ENCODE measurements at regions not wholly inside any gene's neighbourhood (a gene's known extent, or its start where the extent isn't known, plus 50 kb on each side); places are given as distances from the start of the nearest gene placed in this dataset.

DNA sequence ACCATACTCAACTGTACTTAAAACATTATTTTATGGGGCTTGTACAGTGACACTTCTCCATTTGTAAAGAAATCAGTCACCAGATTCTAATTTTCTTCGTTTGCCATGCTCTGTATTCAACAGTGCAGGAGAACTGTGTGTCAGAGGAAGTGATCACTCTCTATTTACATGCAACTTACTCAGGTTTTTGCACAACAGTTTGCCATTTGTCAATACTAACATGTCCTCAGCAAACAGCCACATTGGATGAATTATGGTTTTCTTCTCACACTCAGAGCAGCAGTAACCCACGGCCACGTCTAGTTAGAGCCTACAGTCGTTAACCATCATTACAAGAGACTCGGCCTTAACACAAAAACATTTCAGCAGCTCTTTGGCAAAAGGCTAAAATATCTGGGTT is 69.2 kb upstream of the SP4 start:
- no peaks in the 10 kb centered on the region for H3K4me1 ChIP-seq (ENCODE audit: insufficient read depth, low read length)
- H3K9me3 ChIP-seq (ENCODE audit: insufficient read depth, low read length, severe bottlenecking), result no peaks in the 10 kb centered on the region
- peaks cover 3% of the 10 kb centered on the region for H3K27me3 ChIP-seq (ENCODE audit: insufficient read depth, low read length, poor library complexity)
- no peak overlapping the region for H3K9ac ChIP-seq (ENCODE audit: low read depth, low read length)
- TF ChIP-seq, protein P1, sequence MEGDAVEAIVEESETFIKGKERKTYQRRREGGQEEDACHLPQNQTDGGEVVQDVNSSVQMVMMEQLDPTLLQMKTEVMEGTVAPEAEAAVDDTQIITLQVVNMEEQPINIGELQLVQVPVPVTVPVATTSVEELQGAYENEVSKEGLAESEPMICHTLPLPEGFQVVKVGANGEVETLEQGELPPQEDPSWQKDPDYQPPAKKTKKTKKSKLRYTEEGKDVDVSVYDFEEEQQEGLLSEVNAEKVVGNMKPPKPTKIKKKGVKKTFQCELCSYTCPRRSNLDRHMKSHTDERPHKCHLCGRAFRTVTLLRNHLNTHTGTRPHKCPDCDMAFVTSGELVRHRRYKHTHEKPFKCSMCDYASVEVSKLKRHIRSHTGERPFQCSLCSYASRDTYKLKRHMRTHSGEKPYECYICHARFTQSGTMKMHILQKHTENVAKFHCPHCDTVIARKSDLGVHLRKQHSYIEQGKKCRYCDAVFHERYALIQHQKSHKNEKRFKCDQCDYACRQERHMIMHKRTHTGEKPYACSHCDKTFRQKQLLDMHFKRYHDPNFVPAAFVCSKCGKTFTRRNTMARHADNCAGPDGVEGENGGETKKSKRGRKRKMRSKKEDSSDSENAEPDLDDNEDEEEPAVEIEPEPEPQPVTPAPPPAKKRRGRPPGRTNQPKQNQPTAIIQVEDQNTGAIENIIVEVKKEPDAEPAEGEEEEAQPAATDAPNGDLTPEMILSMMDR (IDR thresholded peaks at IDR 0.05; ENCODE audit: borderline replicate concordance, extremely low read depth, low read length, poor library complexity, severe bottlenecking), result no peak
- TF ChIP-seq EZH2 (IDR thresholded peaks at IDR 0.05; ENCODE audit: borderline replicate concordance, low read depth, low read length, severe bottlenecking), result no peak
- H3K36me3 ChIP-seq (ENCODE audit: insufficient read depth, low read length), result no peaks in the 10 kb centered on the region
- no peak for ATAC-seq (ENCODE audit: insufficient read depth, low read depth)
- H3K4me2 ChIP-seq (ENCODE audit: insufficient read depth, low read length), result no peak overlapping the region
- no peak overlapping the region for H3K4me3 ChIP-seq (ENCODE audit: low read depth in 1 of 2, low read length in 2 of 2)
- no peaks in the 10 kb centered on the region for H4K20me1 ChIP-seq (ENCODE audit: insufficient read depth, low read length)
- H3K79me2 ChIP-seq (ENCODE audit: insufficient read depth, low read length), result no peaks in the 10 kb centered on the region
- H2AFZ ChIP-seq (ENCODE audit: low read depth, low read length), result no peak overlapping the region
- no peak for DNase-seq
- H3K27ac ChIP-seq (ENCODE audit: low read length), result no peak overlapping the region

DNA sequence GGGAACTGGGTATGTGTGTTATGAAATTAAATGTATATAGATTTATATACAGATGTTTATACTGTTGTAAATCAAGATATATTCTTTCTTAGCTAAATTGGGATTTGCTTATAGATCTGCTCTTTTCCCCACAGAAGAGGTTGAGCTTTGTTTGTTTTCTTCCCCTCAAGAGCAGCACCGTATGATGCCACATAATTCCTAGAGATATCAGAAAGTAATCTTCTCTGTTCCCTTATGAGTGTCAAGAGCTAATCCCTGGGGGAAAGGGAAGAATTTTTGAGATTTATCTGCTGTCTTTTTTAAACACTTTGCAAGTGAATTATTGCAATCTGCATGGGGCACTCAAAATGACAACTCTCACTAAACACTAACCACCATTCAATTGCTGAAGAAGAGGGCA is 68.7 kb upstream of the SP4 start:
- TF ChIP-seq, protein P1 (IDR thresholded peaks at IDR 0.05; ENCODE audit: borderline replicate concordance, extremely low read depth, low read length, poor library complexity, severe bottlenecking), result no peak
- TF ChIP-seq EZH2 (IDR thresholded peaks at IDR 0.05; ENCODE audit: borderline replicate concordance, low read depth, low read length, severe bottlenecking), result no peak
- H3K4me3 ChIP-seq (ENCODE audit: low read depth in 1 of 2, low read length in 2 of 2), result no peak overlapping the region
- H3K27me3 ChIP-seq (ENCODE audit: insufficient read depth, low read length, poor library complexity), result peaks cover 1% of the 10 kb centered on the region
- H3K9ac ChIP-seq (ENCODE audit: low read depth, low read length), result no peak overlapping the region
- no peak overlapping the region for H3K27ac ChIP-seq (ENCODE audit: low read length)
- H4K20me1 ChIP-seq (ENCODE audit: insufficient read depth, low read length), result no peaks in the 10 kb centered on the region
- H3K4me2 ChIP-seq (ENCODE audit: insufficient read depth, low read length), result no peak overlapping the region
- H3K36me3 ChIP-seq (ENCODE audit: insufficient read depth, low read length), result no peaks in the 10 kb centered on the region
- no peaks in the 10 kb centered on the region for H3K4me1 ChIP-seq (ENCODE audit: insufficient read depth, low read length)
- no peak for ATAC-seq (ENCODE audit: insufficient read depth, low read depth)
- H2AFZ ChIP-seq (ENCODE audit: low read depth, low read length), result no peak overlapping the region
- no peaks in the 10 kb centered on the region for H3K79me2 ChIP-seq (ENCODE audit: insufficient read depth, low read length)
- H3K9me3 ChIP-seq (ENCODE audit: insufficient read depth, low read length, severe bottlenecking), result no peaks in the 10 kb centered on the region
- DNase-seq, result no peak

DNA sequence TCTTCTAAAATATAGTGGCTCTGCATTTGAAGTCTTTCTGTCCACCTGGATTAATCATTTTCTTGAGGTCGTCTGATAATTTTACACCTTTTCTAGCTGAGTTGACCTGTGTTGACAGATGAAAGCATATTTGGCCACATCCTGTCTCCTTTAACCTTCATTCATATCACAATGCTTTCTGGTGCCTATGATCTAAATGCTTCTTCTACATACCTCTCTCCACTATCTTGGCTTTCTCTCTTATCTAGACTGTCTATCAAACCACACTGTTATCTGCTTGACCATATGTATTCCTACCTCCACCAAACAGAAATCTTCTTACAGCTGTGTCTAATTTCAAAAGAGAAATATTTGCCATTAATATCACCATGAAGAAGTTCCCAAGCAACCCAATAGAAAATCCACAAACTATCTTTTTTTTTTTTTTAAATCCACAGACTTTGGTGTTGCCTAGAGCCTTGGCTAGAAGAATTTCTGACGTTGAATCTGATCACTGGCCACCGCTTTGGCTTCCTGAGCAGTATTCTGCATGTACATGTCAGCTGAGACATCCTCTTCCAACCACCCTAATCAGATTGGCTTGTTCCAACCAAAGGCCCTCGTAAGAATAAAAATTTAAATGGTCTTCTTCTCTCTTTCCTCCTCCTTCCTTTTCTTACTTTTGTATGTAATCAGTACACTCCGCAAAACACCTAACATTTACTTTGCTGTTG is 66.3 kb upstream of the SP4 start:
- ATAC-seq (ENCODE audit: insufficient read depth, low read depth) (no peak), DNase-seq (no peak)
- Histone ChIP-seq H4K20me1 (ENCODE audit: insufficient read depth, low read length) (no peaks in the 10 kb centered on the region), H3K9ac (ENCODE audit: low read depth, low read length) (no peak overlapping the region), H2AFZ (ENCODE audit: low read depth, low read length) (no peak overlapping the region), H3K4me1 (ENCODE audit: insufficient read depth, low read length) (no peaks in the 10 kb centered on the region), H3K27ac (ENCODE audit: low read length) (no peak overlapping the region), H3K4me2 (ENCODE audit: insufficient read depth, low read length) (no peak overlapping the region), H3K27me3 (ENCODE audit: insufficient read depth, low read length, poor library complexity) (no peaks in the 10 kb centered on the region), H3K4me3 (ENCODE audit: low read depth in 1 of 2, low read length in 2 of 2) (no peak overlapping the region), H3K9me3 (ENCODE audit: insufficient read depth, low read length, severe bottlenecking) (no peaks in the 10 kb centered on the region), H3K79me2 (ENCODE audit: insufficient read depth, low read length) (no peaks in the 10 kb centered on the region), H3K36me3 (ENCODE audit: insufficient read depth, low read length) (no peaks in the 10 kb centered on the region)
- TF ChIP-seq EZH2 (IDR thresholded peaks at IDR 0.05; ENCODE audit: borderline replicate concordance, low read depth, low read length, severe bottlenecking), result no peak
- TF ChIP-seq, protein P1 (IDR thresholded peaks at IDR 0.05; ENCODE audit: borderline replicate concordance, extremely low read depth, low read length, poor library complexity, severe bottlenecking), result no peak

Measured in DND-41 (cell line).